ENCODE measurements at regions not wholly inside any gene's neighbourhood (a gene's known extent, or its start where the extent isn't known, plus 50 kb on each side); places are given as distances from the start of the nearest gene placed in this dataset.
A peak's percentile ranks its signal among the peaks of the same experiment; 100 is the strongest.

GRCh38 chr16:14013571-14014283 is 57.4 kb upstream of the MRTFB start (continued):
- TF ChIP-seq ZBTB10 (CRISPR knock-in tag; IDR thresholded peaks at IDR 0.05; ENCODE audit: borderline replicate concordance) (no peak), POLR2A (IDR thresholded peaks at IDR 0.05; ENCODE audit: insufficient read depth in 1 of 2, low read depth in 2 of 2, low read length in 2 of 2) (no peak), CAMTA2 (CRISPR knock-in tag; IDR thresholded peaks at IDR 0.05; ENCODE audit: borderline replicate concordance) (no peak), ZBTB42 (CRISPR knock-in tag; IDR thresholded peaks at IDR 0.05) (no peak), ZNF362 (CRISPR knock-in tag; IDR thresholded peaks at IDR 0.05; ENCODE audit: borderline replicate concordance) (no peak), MBNL3 (CRISPR knock-in tag; conservative IDR thresholded peaks at IDR 0.05) (no peak), MTF2 (CRISPR knock-in tag; IDR thresholded peaks at IDR 0.05; ENCODE audit: borderline replicate concordance) (peak; percentile 82; the same call in 1 of the 2 replicates), ZMAT5 (CRISPR knock-in tag; IDR thresholded peaks at IDR 0.05; ENCODE audit: borderline replicate concordance, low read depth) (no peak), ZKSCAN8 (CRISPR knock-in tag; IDR thresholded peaks at IDR 0.05; ENCODE audit: borderline replicate concordance) (no peak), PRPF4 (IDR thresholded peaks at IDR 0.05; ENCODE audit: low read depth, low read length, poor library complexity, severe bottlenecking) (no peak), ZNF329 (CRISPR knock-in tag; IDR thresholded peaks at IDR 0.05; ENCODE audit: low read depth) (no peak), TSC22D2 (CRISPR knock-in tag; IDR thresholded peaks at IDR 0.05; ENCODE audit: borderline replicate concordance) (no peak), ZBTB7B (CRISPR knock-in tag; IDR thresholded peaks at IDR 0.05) (no peak), SIX4 (CRISPR knock-in tag; IDR thresholded peaks at IDR 0.05) (peak; percentile 87; the same call in 1 of the 2 replicates), ARID2 (CRISPR knock-in tag; IDR thresholded peaks at IDR 0.05; ENCODE audit: borderline replicate concordance) (no peak), ZNF615 (CRISPR knock-in tag; IDR thresholded peaks at IDR 0.05; ENCODE audit: borderline replicate concordance) (no peak), ZNF710 (CRISPR knock-in tag; IDR thresholded peaks at IDR 0.05; ENCODE audit: borderline replicate concordance) (0 out of 2 replicates have a peak, but pooled peaks have one; percentile 36), ARID3A (IDR thresholded peaks at IDR 0.05; ENCODE audit: low read depth, low read length) (peak; percentile 72), HOMEZ (CRISPR knock-in tag; IDR thresholded peaks at IDR 0.05; ENCODE audit: low read depth) (no peak)
